ENCODE measurements at regions not wholly inside any gene's neighbourhood (a gene's known extent, or its start where the extent isn't known, plus 50 kb on each side); places are given as distances from the start of the nearest gene placed in this dataset.
"Not testable (repeated sequence)": the region's sequence is repeated elsewhere in the genome, so short reads cannot be mapped to it uniquely, and the experiment has no call there.

- not testable (repeated sequence) for H3K4me2 ChIP-seq (ENCODE audit: low read length); H3K4me3 ChIP-seq (ENCODE audit: low read depth, low read length); H3K9ac ChIP-seq
Observed at GRCh38 chr2:89756616-89757015, 1065.1 kb downstream of the RPIA start.

GRCh38 chr2:89758332-89759026 lies 1067.0 kb downstream of the RPIA start:
- not testable (repeated sequence) for H3K27me3 ChIP-seq (ENCODE audit: control insufficient read depth, insufficient read depth, low read length); H3K4me3 ChIP-seq (ENCODE audit: low read depth, low read length); H3K4me1 ChIP-seq; H3K9me3 ChIP-seq (ENCODE audit: control insufficient read depth, low read length); H3K36me3 ChIP-seq (ENCODE audit: control insufficient read depth, insufficient read depth, low read length); H3K4me2 ChIP-seq (ENCODE audit: low read length); H3K9ac ChIP-seq; H2AFZ ChIP-seq; H3K79me2 ChIP-seq; H3K27ac ChIP-seq

More at GRCh38 chr2:89756616-89757015, 1065.1 kb downstream of the RPIA start:
- H3K36me3 ChIP-seq (ENCODE audit: control insufficient read depth, insufficient read depth, low read length); H3K4me1 ChIP-seq; H3K79me2 ChIP-seq; H3K9me3 ChIP-seq (ENCODE audit: control insufficient read depth, low read length); H2AFZ ChIP-seq; H3K27me3 ChIP-seq (ENCODE audit: control insufficient read depth, insufficient read depth, low read length); H3K27ac ChIP-seq: not testable (repeated sequence)

GRCh38 chr2:89760762-89761161 lies 1069.3 kb downstream of the RPIA start:
- not testable (repeated sequence) for H3K36me3 ChIP-seq (ENCODE audit: control insufficient read depth, insufficient read depth, low read length); H3K27ac ChIP-seq; H3K4me2 ChIP-seq (ENCODE audit: low read length); H3K9ac ChIP-seq; H3K9me3 ChIP-seq (ENCODE audit: control insufficient read depth, low read length); H3K4me1 ChIP-seq; H2AFZ ChIP-seq; H3K27me3 ChIP-seq (ENCODE audit: control insufficient read depth, insufficient read depth, low read length); H3K79me2 ChIP-seq; H3K4me3 ChIP-seq (ENCODE audit: low read depth, low read length)

- H3K4me3 ChIP-seq (ENCODE audit: low read depth, low read length); H3K4me1 ChIP-seq; H3K27me3 ChIP-seq (ENCODE audit: control insufficient read depth, insufficient read depth, low read length); H3K79me2 ChIP-seq; H3K4me2 ChIP-seq (ENCODE audit: low read length); H3K36me3 ChIP-seq (ENCODE audit: control insufficient read depth, insufficient read depth, low read length); H2AFZ ChIP-seq; H3K9me3 ChIP-seq (ENCODE audit: control insufficient read depth, low read length); H3K9ac ChIP-seq; H3K27ac ChIP-seq: not testable (repeated sequence)
Observed at GRCh38 chr2:89761171-89761570, 1069.7 kb downstream of the RPIA start.

- not testable (repeated sequence) for H3K4me2 ChIP-seq (ENCODE audit: low read length); H3K27me3 ChIP-seq (ENCODE audit: control insufficient read depth, insufficient read depth, low read length); H3K4me1 ChIP-seq; H2AFZ ChIP-seq; H3K79me2 ChIP-seq; H3K9me3 ChIP-seq (ENCODE audit: control insufficient read depth, low read length); H3K9ac ChIP-seq; H3K27ac ChIP-seq; H3K4me3 ChIP-seq (ENCODE audit: low read depth, low read length); H3K36me3 ChIP-seq (ENCODE audit: control insufficient read depth, insufficient read depth, low read length)
Observed at GRCh38 chr2:89761863-89762262, 1070.4 kb downstream of the RPIA start.

- not testable (repeated sequence) for H3K27me3 ChIP-seq (ENCODE audit: control insufficient read depth, insufficient read depth, low read length); H3K27ac ChIP-seq; H3K79me2 ChIP-seq; H2AFZ ChIP-seq; H3K4me1 ChIP-seq; H3K9ac ChIP-seq; H3K4me2 ChIP-seq (ENCODE audit: low read length); H3K36me3 ChIP-seq (ENCODE audit: control insufficient read depth, insufficient read depth, low read length); H3K9me3 ChIP-seq (ENCODE audit: control insufficient read depth, low read length); H3K4me3 ChIP-seq (ENCODE audit: low read depth, low read length)
Observed at GRCh38 chr2:89762461-89763253, 1071.2 kb downstream of the RPIA start.

- no peak overlapping the region for H3K4me2 ChIP-seq (ENCODE audit: low read length)
Observed at GRCh38 chr2:89763254-89763580, 1071.7 kb downstream of the RPIA start.

More at GRCh38 chr2:89763254-89763580, 1071.7 kb downstream of the RPIA start:
- Histone ChIP-seq H2AFZ (no peak overlapping the region), H3K4me1 (no peaks in the 10 kb centered on the region), H3K9me3 (ENCODE audit: control insufficient read depth, low read length) (no peaks in the 10 kb centered on the region), H3K27ac (no peak overlapping the region), H3K79me2 (no peaks in the 10 kb centered on the region), H3K4me3 (ENCODE audit: low read depth, low read length) (no peak overlapping the region), H3K9ac (no peak overlapping the region), H3K27me3 (ENCODE audit: control insufficient read depth, insufficient read depth, low read length) (no peaks in the 10 kb centered on the region), H3K36me3 (ENCODE audit: control insufficient read depth, insufficient read depth, low read length) (no peaks in the 10 kb centered on the region)
- no peak for TF ChIP-seq CTCF (IDR thresholded peaks at IDR 0.05)
